ENCODE measurements at regions not wholly inside any gene's neighbourhood (a gene's known extent, or its start where the extent isn't known, plus 50 kb on each side); places are given as distances from the start of the nearest gene placed in this dataset.

DNA sequence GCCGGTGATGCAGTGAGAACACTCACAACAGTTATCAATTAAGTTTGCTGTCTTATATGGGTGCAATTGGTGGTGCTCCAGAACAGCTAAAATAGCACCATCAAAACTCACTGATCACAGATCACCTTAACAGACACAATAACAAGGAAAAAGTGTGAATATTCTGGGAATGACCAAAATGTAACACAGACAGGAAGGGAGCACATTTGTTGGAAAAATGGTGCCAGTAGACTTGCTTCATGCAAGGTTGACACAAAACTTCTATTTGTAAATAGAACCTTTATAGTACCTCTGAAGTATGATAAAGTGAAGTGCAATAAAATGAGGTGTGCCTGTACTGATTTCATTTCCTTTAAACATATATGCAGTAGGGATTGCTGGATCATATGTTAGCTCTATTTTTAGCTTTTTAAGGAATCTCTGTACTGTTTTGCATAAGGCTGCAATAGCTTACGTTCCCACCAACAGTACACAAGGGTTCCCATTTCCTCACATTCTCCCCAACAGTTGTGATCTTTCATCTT, 56.7 kb upstream of the GLYATL1B start:
- TF ChIP-seq ZFX (IDR thresholded peaks at IDR 0.05) (no peak), CTCF (conservative IDR thresholded peaks at IDR 0.05) (no peak)

GRCh38 chr11:59030037-59030436, 56.1 kb upstream of the GLYATL1B start:
- peak overlapping the region; percentile 90 for H3K27ac ChIP-seq
- no peak for TF ChIP-seq CTCF (conservative IDR thresholded peaks at IDR 0.05)
- TF ChIP-seq ZFX (IDR thresholded peaks at IDR 0.05), result no peak

More for the DNA sequence above, 56.7 kb upstream of the GLYATL1B start:
- peak overlapping the region; percentile 90 for H3K27ac ChIP-seq

DNA sequence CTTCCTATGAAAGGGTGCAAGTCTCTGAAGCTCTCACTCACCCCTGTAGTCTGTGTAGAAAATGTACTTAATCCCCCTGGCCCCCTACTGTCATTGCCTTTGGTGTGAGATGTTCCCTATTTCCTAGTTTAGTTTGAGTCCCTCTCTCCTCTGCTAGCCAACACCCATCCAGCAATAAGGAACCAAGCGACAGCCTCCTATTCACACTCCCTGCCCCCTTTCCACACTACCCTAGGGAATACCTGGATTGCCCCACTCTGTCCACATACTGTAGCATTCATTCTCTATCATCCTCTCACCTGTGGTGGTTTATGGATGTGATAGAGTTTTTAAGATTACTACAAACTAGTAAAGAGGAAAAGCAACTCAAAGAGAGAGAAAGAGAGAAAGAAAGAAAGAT, 54.4 kb upstream of the GLYATL1B start:
- H3K27ac ChIP-seq, result peak overlapping the region; percentile 71; the same call in 1 of the 2 replicates
